MM.1S (cell line): ENCODE measurements at regions not wholly inside any gene's neighbourhood (a gene's known extent, or its start where the extent isn't known, plus 50 kb on each side); places are given as distances from the start of the nearest gene placed in this dataset.
"Not testable (repeated sequence)": the region's sequence is repeated elsewhere in the genome, so short reads cannot be mapped to it uniquely, and the experiment has no call there.

ENCODE experiments used
- DNase-seq: peaks from one replicate; pipeline ENCODE4 v3.0.0-alpha.2; 2015
- H2AFZ ChIP-seq: fragments of 300-600 bp; sonication (generic); 2 replicates; pipeline ENCODE4 v1.6.0; 2016; ENCODE audit warnings: antibody characterized with exemption, low read length
- H3F3A ChIP-seq: fragments of 300-600 bp; sonication (generic); 2 replicates; pipeline ENCODE4 v1.6.1; 2016; ENCODE audit warnings: mild to moderate bottlenecking, antibody characterized with exemption, low read length, moderate library complexity, mixed read lengths; ENCODE audit not compliant: insufficient read depth
- H3K27ac ChIP-seq: fragments of 300-600 bp; sonication (generic); 2 replicates; pipeline ENCODE4 v1.5.1; 2016; ENCODE audit warnings: mild to moderate bottlenecking, low read length
- H3K27me3 ChIP-seq: fragments of 300-600 bp; sonication (generic); replicated peaks from 2 replicates; pipeline ENCODE4 v1.6.0; 2016; ENCODE audit warnings: low read length; ENCODE audit not compliant: insufficient read depth
- H3K36me3 ChIP-seq: fragments of 300-600 bp; sonication (generic); replicated peaks from 2 replicates; pipeline ENCODE4 v1.6.1; 2016; ENCODE audit warnings: mild to moderate bottlenecking, low read length, mixed read lengths; ENCODE audit not compliant: insufficient read depth
- H3K4me1 ChIP-seq: fragments of 300-600 bp; sonication (generic); 2 replicates; pipeline ENCODE4 v1.6.1; 2016; ENCODE audit warnings: low read length, mixed read lengths
- H3K4me2 ChIP-seq: fragments of 300-600 bp; sonication (generic); 2 replicates; pipeline ENCODE4 v1.6.0; 2016; ENCODE audit warnings: low read depth, low read length
- H3K4me3 ChIP-seq: fragments of 300-600 bp; sonication (generic); 2 replicates; pipeline ENCODE4 v1.5.1; 2016; ENCODE audit warnings: low read length, mixed read lengths
- H3K79me2 ChIP-seq: fragments of 300-600 bp; sonication (generic); 2 replicates; pipeline ENCODE4 v1.6.1; 2016; ENCODE audit warnings: mixed run types, low read length, mixed read lengths
- H3K9ac ChIP-seq: fragments of 300-600 bp; sonication (generic); 2 replicates; pipeline ENCODE4 v1.6.1; 2016; ENCODE audit warnings: low read length, mixed read lengths
- H3K9me2 ChIP-seq: fragments of 300-600 bp; sonication (generic); replicated peaks from 2 replicates; pipeline ENCODE4 v1.6.1; 2016; ENCODE audit warnings: mild to moderate bottlenecking, low read length, mixed read lengths; ENCODE audit not compliant: insufficient read depth
- H3K9me3 ChIP-seq: fragments of 300-600 bp; sonication (generic); replicated peaks from 2 replicates; pipeline ENCODE4 v1.6.1; 2016; ENCODE audit warnings: mild to moderate bottlenecking, low read length, mixed read lengths; ENCODE audit not compliant: insufficient read depth
- H4K20me1 ChIP-seq: fragments of 300-600 bp; sonication (generic); 2 replicates; pipeline ENCODE4 v1.6.1; 2016; ENCODE audit warnings: mild to moderate bottlenecking, low read length, moderate library complexity, mixed read lengths; ENCODE audit not compliant: insufficient read depth
- EZH2 ChIP-seq: fragments of 300-600 bp; sonication (generic); optimal IDR thresholded peaks from 2 replicates; pipeline ENCODE3; 2017; ENCODE audit warnings: low read depth, mild to moderate bottlenecking, antibody characterized with exemption, low read length, mixed read lengths
- EZH2phosphoT487 ChIP-seq: fragments of 300-600 bp; sonication (generic); IDR thresholded peaks from 2 replicates; pipeline ENCODE4 v1.6.1; 2018; ENCODE audit warnings: antibody characterized with exemption, low read length
- TF ChIP-seq, protein P1 (sequence below): fragments of 300-600 bp; sonication (generic); IDR thresholded peaks from 2 replicates; pipeline ENCODE4 v1.5.1; 2016; ENCODE audit warnings: antibody characterized with exemption, low read length, mixed read lengths

DNA sequence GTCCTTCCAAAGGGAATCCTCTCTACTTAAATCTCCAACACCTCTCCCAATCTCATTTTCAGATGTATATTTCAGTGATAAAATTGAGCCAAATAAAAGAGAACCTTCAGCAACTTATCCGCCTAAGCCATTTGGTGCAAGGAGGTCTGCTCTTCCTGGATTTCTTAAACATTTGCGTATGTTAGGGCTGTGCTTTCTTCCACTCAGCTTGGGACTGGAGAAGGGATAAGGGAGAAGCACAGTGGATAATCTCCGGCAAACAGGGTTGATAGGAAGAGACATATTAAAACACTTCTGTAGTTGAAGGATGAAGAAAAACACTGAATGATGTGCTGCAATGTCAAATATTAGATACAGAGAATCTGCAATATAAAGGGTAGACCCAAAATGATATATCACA is 796.2 kb downstream of the KCNJ3 start:
- Histone ChIP-seq H3K36me3 (no peaks in the 10 kb centered on the region), H3K9me3 (no peaks in the 10 kb centered on the region), H3K27me3 (no peaks in the 10 kb centered on the region), H3F3A (no peaks in the 10 kb centered on the region), H3K9ac (no peak overlapping the region), H3K4me1 (no peaks in the 10 kb centered on the region), H2AFZ (no peak overlapping the region), H3K9me2 (no peaks in the 10 kb centered on the region), H3K27ac (no peak overlapping the region), H4K20me1 (no peaks in the 10 kb centered on the region), H3K4me3 (no peak overlapping the region), H3K79me2 (no peaks in the 10 kb centered on the region), H3K4me2 (no peak overlapping the region)
- DNase-seq, result no peak
- TF ChIP-seq, protein P1, sequence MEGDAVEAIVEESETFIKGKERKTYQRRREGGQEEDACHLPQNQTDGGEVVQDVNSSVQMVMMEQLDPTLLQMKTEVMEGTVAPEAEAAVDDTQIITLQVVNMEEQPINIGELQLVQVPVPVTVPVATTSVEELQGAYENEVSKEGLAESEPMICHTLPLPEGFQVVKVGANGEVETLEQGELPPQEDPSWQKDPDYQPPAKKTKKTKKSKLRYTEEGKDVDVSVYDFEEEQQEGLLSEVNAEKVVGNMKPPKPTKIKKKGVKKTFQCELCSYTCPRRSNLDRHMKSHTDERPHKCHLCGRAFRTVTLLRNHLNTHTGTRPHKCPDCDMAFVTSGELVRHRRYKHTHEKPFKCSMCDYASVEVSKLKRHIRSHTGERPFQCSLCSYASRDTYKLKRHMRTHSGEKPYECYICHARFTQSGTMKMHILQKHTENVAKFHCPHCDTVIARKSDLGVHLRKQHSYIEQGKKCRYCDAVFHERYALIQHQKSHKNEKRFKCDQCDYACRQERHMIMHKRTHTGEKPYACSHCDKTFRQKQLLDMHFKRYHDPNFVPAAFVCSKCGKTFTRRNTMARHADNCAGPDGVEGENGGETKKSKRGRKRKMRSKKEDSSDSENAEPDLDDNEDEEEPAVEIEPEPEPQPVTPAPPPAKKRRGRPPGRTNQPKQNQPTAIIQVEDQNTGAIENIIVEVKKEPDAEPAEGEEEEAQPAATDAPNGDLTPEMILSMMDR, result no peak
- no peak for TF ChIP-seq EZH2
- no peak for TF ChIP-seq EZH2phosphoT487

DNA sequence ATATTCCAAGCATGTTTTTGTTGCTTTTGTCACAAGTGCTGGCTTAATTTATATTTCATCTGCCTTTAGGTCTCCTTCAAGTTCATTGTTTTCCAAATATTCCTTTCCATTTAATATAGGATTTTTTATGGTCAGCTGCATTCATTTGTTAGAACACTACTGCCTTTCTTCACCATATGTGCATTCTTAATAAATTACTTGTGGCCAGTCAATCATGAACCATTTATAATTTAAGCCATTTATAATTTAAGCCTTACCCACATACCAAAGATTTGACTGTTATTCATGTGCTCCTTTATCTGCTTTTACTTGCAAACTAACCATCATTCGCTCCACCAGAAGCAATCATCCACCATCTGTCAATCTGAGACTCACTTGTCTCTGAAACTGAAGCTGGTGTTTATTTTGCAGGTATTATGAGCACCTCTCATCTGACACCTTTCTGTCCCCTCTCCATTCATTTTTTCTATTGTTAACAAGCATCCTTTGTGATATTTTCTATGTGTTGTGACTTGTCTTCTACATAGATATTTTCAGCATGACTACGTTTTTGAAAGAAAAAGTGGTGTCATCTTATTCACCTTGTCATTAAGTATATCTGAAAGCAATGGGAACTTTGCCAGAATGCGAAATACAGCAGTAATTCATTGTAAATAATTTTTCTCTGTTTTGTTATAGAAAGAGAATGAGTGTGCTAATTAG is 786.8 kb downstream of the KCNJ3 start:
- H2AFZ ChIP-seq, result no peak overlapping the region
- no peak overlapping the region for H3K27ac ChIP-seq
- no peak overlapping the region for H3K4me3 ChIP-seq
- H4K20me1 ChIP-seq, result no peaks in the 10 kb centered on the region
- H3K4me1 ChIP-seq, result no peaks in the 10 kb centered on the region
- no peaks in the 10 kb centered on the region for H3F3A ChIP-seq
- H3K9ac ChIP-seq, result no peak overlapping the region
- TF ChIP-seq EZH2phosphoT487 (no peak), EZH2 (no peak)
- TF ChIP-seq, protein P1, result no peak
- H3K36me3 ChIP-seq, result no peaks in the 10 kb centered on the region
- H3K9me2 ChIP-seq, result no peaks in the 10 kb centered on the region
- no peaks in the 10 kb centered on the region for H3K27me3 ChIP-seq
- DNase-seq, result no peak
- no peaks in the 10 kb centered on the region for H3K79me2 ChIP-seq
- H3K9me3 ChIP-seq, result no peaks in the 10 kb centered on the region
- no peak overlapping the region for H3K4me2 ChIP-seq

DNA sequence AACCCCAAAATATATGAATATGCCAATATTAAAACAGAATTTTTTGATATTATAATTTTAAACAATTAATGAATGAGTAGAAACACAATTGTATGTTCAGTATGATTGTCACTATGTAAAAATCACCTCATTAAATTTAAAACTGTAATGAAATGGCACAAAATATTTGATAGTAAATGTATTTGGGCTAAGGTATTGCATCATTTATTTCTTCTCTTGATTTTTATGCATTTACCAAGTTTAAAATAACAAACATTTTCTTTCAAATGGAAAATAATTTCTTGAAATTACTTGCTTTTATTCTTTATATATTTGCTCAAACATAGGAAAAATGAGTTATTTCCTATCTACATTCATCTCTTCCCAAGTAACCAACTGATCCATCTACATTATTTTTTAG is 782.6 kb downstream of the KCNJ3 start:
- Histone ChIP-seq H3F3A (no peaks in the 10 kb centered on the region), H3K9me3 (no peaks in the 10 kb centered on the region), H3K4me1 (no peaks in the 10 kb centered on the region), H3K9ac (no peak overlapping the region), H3K27ac (no peak overlapping the region), H3K27me3 (no peaks in the 10 kb centered on the region), H3K4me3 (no peak overlapping the region), H4K20me1 (no peaks in the 10 kb centered on the region), H3K9me2 (no peaks in the 10 kb centered on the region), H2AFZ (no peak overlapping the region), H3K36me3 (no peaks in the 10 kb centered on the region), H3K79me2 (no peaks in the 10 kb centered on the region), H3K4me2 (no peak overlapping the region)
- DNase-seq, result no peak
- TF ChIP-seq, protein P1, result no peak
- no peak for TF ChIP-seq EZH2
- no peak for TF ChIP-seq EZH2phosphoT487

DNA sequence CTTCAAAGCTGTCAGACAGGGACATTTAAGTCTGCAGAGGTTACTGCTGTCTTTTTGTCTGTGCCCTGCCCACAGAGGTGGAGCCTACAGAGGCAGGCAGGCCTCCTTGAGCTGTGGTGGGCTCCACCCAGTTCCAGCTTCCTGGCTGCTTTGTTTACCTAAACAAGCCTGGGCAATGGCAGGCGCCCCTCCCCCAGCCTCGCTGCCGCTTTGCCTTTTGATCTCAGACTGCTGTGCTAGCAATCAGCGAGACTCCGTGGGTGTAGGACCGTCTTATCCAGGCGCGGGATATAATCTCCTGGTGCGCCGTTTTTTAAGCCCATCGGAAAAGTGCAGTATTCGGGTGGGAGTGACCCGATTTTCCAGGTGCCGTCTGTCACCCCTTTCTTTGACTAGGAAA is 773.5 kb downstream of the KCNJ3 start:
- H3K9me2 ChIP-seq, H3K27ac ChIP-seq, H3K36me3 ChIP-seq, H3K4me2 ChIP-seq, H2AFZ ChIP-seq, H3K4me3 ChIP-seq, H3K79me2 ChIP-seq, H3K9ac ChIP-seq, H3F3A ChIP-seq, H3K4me1 ChIP-seq, DNase-seq, H3K9me3 ChIP-seq, H3K27me3 ChIP-seq, H4K20me1 ChIP-seq: not testable (repeated sequence)
